HG02571 (cell line): ENCODE measurements at regions not wholly inside any gene's neighbourhood (a gene's known extent, or its start where the extent isn't known, plus 50 kb on each side); places are given as distances from the start of the nearest gene placed in this dataset.

Experiments
- ATAC-seq: cut with Tn5 transposase; IDR thresholded peaks from one replicate; pipeline ENCODE4 v1.9.1; 2021; ENCODE audit warnings: mild to moderate bottlenecking, moderate library complexity; ENCODE audit not compliant: unreplicated experiment

DNA sequence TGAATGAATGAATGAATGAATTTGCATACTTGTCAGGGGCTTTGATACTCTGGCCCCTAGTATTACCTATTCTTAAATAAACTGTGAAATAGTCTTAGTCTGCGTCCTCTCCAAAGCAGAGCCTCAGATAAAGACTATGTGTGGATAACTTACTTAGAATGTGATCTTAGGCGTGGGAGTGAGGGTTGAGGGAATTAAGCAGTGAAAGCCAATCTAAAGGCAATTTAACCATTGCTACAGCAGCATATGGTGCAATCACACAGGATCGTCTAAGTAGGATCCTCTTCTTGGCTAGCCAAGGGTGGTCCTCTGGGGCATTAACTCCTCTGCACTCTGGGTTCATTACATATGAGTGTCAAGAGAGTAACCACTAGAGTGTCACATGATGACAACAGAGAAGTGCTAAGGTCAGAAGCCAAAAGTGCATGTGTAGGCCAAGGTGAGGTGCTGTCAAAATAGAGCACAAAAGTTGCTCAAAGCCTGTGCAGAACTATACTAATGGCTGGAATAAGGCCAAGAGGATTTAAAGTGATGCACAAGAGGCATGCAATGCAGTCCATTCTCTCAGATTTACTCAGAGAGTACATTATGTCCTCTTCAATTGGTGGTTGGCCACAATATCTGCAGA is 274.4 kb upstream of the SEMA6A start:
- no peak for ATAC-seq

- no peak for ATAC-seq
Measured at GRCh38 chr5:116847960-116848359, 273.3 kb upstream of the SEMA6A start.

- ATAC-seq: no peak
Measured at GRCh38 chr5:116844015-116844414, 269.4 kb upstream of the SEMA6A start.

- ATAC-seq: no peak
Measured at GRCh38 chr5:116842514-116842961, 267.9 kb upstream of the SEMA6A start.

DNA sequence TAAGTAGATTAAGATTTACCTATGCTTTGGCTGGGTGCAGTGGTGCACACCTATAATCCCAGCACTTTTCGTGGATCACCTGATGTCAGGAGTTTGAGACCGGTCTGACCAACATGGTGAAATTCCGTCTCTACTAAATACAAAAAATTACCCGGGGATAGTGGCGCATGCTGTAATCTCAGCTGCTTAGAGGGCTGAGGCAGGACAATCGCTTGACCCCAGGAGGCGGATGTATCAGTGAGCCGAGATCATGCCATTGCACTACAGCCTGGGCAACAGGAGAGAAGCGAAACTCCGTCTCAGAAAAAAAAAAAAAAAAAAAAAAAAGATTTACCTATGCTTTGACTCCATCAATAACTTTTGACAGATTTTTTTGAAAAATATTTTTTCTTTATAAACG is 267.1 kb upstream of the SEMA6A start:
- no peak for ATAC-seq

GRCh38 chr5:116838011-116838536 is 263.5 kb upstream of the SEMA6A start:
- no peak for ATAC-seq

- ATAC-seq: no peak
Measured at GRCh38 chr5:116834796-116835515, 260.3 kb upstream of the SEMA6A start.

GRCh38 chr5:116830079-116830478 is 255.5 kb upstream of the SEMA6A start:
- no peak for ATAC-seq

DNA sequence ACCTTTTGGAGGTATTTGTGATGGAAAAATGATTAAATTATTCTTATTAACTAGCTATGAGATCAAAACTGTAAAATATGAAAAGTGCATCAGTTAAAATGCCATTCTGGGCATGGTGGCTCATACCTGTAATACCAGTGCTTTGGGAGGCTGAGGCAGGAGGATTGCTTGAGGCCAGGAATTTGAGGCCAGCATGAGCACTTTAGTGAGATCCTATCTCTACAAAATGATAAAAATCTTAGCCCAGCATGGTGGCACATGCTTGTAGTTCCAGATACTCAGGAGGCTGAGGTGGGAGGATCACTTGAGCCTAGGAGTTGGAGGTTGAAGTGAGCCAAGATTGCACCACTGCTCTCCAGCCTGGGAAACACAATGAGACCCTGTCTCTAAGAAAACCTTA is 252.5 kb upstream of the SEMA6A start:
- ATAC-seq: no peak

DNA sequence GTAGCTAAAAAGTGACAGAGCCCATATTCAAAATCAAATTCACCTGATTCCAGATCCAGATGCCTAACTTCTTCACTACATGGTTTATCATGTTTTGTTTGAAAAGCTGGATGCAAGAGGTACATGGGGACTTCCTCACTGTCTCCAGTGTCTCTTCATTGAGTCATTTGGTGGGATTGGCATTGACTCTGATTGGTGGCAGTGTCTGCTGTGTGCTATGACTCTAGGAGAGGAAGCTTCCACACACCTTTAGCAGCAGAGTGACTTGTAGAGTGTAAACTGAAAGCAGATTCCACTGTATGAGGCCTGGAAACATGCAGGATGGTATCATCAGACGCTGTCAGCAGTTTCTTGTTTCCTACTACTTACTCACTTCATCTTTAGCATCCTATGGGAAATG is 250.9 kb upstream of the SEMA6A start:
- ATAC-seq: no peak

GRCh38 chr5:116824751-116825438 is 250.3 kb upstream of the SEMA6A start:
- ATAC-seq: no peak

DNA sequence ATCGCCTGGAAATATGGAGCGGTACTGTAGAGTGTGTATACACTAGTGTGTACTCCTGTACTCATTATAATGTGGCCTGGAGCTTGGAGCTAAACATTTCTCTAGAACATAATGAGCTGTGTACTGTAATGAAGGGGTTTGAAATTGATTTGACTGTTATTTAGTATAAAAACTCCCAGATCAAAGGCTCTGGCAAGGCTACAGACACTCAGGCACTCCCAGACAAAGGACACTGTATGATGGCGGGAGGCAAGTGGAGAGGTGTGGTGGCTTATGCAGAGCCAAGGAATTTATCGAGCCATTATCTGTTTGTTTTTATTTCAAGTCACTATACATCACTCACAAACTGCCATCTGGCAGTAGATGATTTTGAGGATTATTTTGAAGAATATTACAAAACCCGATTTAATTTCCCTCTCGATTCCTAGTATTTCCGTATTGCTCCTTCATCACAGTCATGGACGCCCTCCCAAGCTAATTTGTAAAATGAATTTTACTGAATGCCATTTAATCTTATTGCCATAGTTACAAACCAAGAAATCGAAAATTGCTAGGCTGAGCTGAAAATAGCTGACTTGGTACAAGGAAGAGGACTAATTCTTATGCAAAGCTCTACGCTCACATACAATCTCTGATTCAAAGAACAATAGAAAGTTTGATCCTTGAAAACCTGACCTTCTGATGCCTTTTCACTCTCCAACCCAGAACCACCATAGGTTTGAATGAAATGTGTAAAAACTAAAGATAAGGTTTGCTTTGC is 240.2 kb upstream of the SEMA6A start:
- no peak for ATAC-seq

DNA sequence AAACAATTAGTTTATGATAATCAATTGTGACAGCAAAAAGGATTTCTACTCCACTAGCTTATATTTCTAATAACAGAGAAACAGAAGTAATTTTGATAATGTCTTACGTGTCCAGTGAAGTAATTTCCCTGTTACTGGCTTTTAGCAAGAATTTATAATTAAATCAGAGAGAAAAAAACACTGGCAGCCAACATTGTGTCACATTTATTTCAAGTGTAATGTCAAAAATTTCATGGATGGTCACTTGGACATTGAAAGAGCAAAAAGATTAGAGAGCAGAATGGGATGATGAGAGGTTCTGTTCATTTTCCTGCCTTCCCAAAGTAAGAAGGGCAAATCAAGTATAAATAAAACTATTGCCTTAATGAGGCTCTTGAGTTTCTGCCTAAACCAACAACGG is 239.3 kb upstream of the SEMA6A start:
- ATAC-seq: no peak

GRCh38 chr5:116813356-116813755 is 238.7 kb upstream of the SEMA6A start:
- no peak for ATAC-seq

DNA sequence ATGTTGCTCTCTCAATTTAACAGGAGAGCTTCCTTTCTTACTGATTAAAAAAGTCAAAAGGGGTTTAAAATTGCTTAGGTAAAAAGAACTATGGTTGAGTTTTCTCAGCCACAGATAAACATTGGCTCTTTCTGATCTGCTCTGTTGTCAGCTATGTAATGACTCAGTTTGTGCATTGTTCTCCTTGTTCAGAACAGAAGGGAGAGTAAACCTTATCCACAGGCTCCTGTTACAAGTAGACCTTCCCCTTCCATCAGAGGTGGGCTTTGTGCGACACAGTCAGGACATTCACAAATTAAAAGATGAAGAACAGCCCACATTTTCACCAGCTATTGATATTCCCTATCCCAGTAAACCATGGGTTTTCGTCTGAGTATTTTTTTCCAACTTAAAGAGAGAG is 236.3 kb upstream of the SEMA6A start:
- no peak for ATAC-seq

DNA sequence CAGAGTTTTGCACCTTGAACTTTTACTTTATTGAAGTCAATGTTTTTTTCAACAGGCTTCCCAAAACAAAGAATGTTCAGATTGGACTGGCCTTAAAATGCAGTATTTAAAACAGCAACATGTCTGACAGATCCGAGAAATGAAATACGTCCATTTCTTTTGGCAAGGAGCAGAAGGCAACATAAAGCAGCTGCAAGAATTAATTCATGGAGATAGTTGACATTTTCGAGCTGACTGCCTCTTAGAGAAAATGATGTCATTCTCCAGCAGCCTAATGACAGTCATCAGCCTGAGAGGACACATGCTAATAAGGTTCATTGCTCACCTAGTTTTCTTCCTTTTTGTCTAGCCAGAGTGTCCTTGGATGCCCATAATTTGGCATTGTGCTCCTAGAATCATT is 232.2 kb upstream of the SEMA6A start:
- ATAC-seq: no peak

DNA sequence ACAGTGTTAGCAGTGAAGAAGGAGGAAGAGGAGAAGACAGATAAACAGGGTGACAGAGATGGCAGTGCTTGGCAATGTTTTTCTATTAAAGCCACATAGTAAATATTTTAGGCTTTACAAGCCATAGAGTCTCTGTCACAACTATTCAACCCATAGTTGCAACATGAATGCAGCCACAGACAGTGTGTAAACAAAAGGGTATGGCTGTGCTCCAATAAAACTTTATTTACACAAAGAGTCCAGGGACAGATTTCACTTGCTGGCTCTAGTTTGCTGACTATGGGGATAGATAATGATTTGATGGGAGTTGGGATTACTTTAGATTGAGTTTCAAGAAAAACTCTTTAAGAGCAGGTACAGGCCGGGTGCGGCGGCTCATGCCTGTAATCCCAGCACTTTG is 224.8 kb upstream of the SEMA6A start:
- no peak for ATAC-seq

- ATAC-seq: no peak
Measured at GRCh38 chr5:116795189-116795588, 220.6 kb upstream of the SEMA6A start.

DNA sequence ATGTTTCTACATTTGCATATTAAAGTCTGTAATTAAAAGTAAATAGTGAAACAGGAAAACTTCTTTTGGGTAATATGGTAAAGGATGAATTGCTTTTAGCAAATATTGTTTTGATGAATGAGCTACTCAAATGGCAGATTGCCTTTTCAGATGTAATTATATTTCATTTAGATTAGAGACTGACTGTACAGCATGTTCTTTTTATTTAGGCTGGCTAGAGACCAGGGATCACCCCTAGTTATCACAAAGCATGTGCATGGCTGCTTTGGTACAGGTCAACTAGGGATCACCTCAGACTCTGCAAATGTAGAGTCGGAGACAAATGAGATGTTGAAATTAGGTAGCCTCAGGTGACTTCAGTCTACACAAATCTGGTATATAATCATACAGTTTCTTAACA is 214.9 kb upstream of the SEMA6A start:
- ATAC-seq: no peak

DNA sequence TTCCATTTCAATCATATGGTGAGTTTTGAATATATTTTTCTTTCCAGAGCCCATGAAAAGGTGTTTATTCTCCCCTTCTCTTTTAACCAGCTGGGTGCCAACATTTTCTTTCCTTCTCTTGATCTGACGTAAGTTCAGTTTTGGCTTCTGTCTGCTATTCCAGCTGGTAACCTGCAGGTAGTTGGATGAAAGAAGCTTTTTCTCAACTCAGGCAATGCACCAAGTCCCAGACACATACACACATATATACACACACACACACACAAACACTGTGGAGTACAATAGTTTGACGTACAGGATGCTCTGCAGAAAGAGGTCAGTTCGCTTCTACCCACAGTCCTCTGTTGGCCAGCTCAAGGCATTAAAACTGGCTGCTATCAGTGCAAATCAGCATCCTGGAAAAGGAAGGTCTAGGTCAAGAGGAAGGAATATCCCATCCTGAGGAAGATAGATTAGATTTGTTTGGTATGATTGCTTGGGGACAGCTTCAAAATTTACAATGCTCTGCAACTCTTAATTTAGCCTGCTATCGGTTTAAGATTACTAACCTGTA is 214.3 kb upstream of the SEMA6A start:
- no peak for ATAC-seq

GRCh38 chr5:116787570-116787969 is 212.9 kb upstream of the SEMA6A start:
- ATAC-seq: no peak
